Body of pancreas (tissue), 4 donors: ENCODE measurements at regions not wholly inside any gene's neighbourhood (a gene's known extent, or its start where the extent isn't known, plus 50 kb on each side); places are given as distances from the start of the nearest gene placed in this dataset.
"Not testable (repeated sequence)": the region's sequence is repeated elsewhere in the genome, so short reads cannot be mapped to it uniquely, and the experiment has no call there.

ENCODE experiments used
- ATAC-seq: fragments of 150-250 bp; one replicate; pipeline ENCODE4 v1.9.1; 2016
- DNase-seq, 4 donors: peaks; one replicate each; pipeline ENCODE4 v3.0.0-alpha.2; 2019
- H3K27ac ChIP-seq, 4 donors: fragments of 200-600 bp; sonication (generic); 1 replicate in 3 of 4; 2 replicates in 1 of 4; pipeline versions ENCODE4 v1.5.1 to v1.6.1; 2016 to 2019; ENCODE audit warnings: mild to moderate bottlenecking in 1 of 4, mixed read lengths in 1 of 4, moderate library complexity in 1 of 4
- H3K27me3 ChIP-seq, 2 donors: fragments of 200-600 bp; sonication (generic); one replicate each; pipeline ENCODE4 v1.6.0; 2016; ENCODE audit warnings: mild to moderate bottlenecking in 1 of 2
- H3K36me3 ChIP-seq, 2 donors: fragments of 200-600 bp; sonication (generic); replicated peaks in 1 of 2; 2 replicates each; pipeline ENCODE4 v1.5.1; 2016; ENCODE audit warnings: low read depth in 2 of 2; ENCODE audit not compliant: insufficient read depth in 1 of 2
- H3K4me1 ChIP-seq: fragments of 200-600 bp; sonication (generic); one replicate; pipeline ENCODE4 v1.6.0; 2016
- H3K4me3 ChIP-seq, 2 donors: fragments of 200-600 bp; sonication (generic); 1 replicate in 1 of 2; 2 replicates in 1 of 2; pipeline ENCODE4 v1.5.1; 2016 to 2019
- H3K9me3 ChIP-seq, 3 donors: fragments of 200-600 bp; sonication (generic); 1 replicate in 2 of 3; 2 replicates in 1 of 3; pipeline ENCODE4 v1.5.1; 2016
- POLR2A ChIP-seq, 3 donors: fragments of 450-650 bp; IDR thresholded peaks; one replicate each; pipeline ENCODE4 v1.6.1; 2016; ENCODE audit warnings: antibody characterized with exemption in 3 of 3, mild to moderate bottlenecking in 2 of 3
- WGBS, 2 donors: methylation state at CpG; one replicate each; pipeline ENCODE4 v1.1.5; 2017; 5-methylcytosine and 5-hydroxymethylcytosine counted together
- intact Hi-C: fragments of 100-400 bp; cut with DNase I; formaldehyde crosslinking; loops from one replicate; pipeline ENCODE4 v1.15.1; 2023
- TF ChIP-seq, protein P1 (sequence below), 7 experiments: fragments of 450-650 bp in 4 of 7; fragments of 200-600 bp in 3 of 7; sonication (generic) in 3 of 7; IDR thresholded peaks; one replicate each; pipeline ENCODE4 v1.5.1; 2016 to 2019; ENCODE audit warnings: antibody characterized with exemption in 7 of 7

DNA sequence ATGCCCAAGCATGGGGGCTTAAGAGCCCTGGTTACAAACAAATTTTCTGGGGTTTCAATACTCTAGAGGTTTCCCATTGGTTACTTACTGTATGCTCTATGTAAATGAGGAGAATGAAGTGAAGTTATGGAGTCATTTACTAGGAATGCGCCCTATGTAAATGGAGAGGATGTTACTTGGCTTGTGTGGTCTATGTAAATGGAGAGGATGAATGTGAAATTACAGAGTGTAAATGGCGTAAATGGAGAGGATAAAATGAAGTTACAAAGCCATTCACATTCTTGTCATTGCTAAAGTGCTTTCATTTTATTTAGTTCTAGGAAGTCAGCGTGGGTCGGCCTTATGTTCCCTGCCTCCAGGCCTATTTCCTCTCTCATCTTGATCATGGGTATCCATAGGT, 810.5 kb upstream of the ADGRL3 start:
- 74 to 75% methylated on average over 4 of the region's 4 CpGs for WGBS, 2 donors
- H3K9me3 ChIP-seq: no peaks in the 10 kb centered on the region
- H3K4me3 ChIP-seq: no peak overlapping the region

DNA sequence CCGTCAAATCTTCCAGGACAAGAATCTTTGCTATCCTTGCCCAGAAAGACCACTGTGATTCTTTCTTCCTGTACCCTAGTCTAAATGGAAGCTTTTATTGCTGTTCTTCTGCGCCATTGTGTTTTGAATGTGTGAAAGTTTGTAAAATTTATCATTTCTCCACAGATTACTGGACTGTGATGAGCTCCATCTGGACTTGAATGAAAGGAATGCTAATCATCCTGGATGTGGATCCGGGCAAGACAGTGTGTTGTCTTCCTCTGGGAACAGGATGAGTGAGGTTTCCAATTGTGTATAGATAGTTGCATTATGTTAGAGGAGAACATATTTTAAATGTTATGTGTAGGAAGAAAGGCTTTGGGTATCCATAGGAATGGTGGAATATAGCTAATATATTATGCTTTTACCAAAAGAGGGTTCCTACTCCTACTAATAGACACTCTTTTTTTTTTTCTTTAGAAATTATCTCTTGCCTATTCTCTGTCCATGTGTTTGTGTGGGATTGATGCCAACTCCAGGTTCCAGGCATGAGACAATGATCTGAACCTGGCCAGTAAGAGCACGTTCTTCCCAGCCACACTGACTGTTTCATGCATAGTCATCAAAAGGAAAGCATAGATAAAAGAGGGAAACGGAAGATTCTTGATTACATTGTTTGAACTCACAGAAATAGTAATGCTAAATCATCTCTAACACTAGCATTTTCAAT, 803.6 kb upstream of the ADGRL3 start:
- Histone ChIP-seq H3K27me3 (no peaks in the 10 kb centered on the region), H3K4me3 (no peak overlapping the region), H3K4me1 (no peaks in the 10 kb centered on the region), H3K9me3 (no peaks in the 10 kb centered on the region), H3K36me3 (no peaks in the 10 kb centered on the region), H3K27ac (no peak overlapping the region)
- TF ChIP-seq, protein P1, sequence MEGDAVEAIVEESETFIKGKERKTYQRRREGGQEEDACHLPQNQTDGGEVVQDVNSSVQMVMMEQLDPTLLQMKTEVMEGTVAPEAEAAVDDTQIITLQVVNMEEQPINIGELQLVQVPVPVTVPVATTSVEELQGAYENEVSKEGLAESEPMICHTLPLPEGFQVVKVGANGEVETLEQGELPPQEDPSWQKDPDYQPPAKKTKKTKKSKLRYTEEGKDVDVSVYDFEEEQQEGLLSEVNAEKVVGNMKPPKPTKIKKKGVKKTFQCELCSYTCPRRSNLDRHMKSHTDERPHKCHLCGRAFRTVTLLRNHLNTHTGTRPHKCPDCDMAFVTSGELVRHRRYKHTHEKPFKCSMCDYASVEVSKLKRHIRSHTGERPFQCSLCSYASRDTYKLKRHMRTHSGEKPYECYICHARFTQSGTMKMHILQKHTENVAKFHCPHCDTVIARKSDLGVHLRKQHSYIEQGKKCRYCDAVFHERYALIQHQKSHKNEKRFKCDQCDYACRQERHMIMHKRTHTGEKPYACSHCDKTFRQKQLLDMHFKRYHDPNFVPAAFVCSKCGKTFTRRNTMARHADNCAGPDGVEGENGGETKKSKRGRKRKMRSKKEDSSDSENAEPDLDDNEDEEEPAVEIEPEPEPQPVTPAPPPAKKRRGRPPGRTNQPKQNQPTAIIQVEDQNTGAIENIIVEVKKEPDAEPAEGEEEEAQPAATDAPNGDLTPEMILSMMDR (IDR thresholded peaks at IDR 0.05): no peak
- TF ChIP-seq POLR2A (IDR thresholded peaks at IDR 0.05): no peak
- WGBS, 2 donors: 48 to 52% methylated on average over 5 of the region's 5 CpGs
- DNase-seq: no peak
- no peak for ATAC-seq
- intact Hi-C loops: no loop called here

More for the DNA sequence above, 810.5 kb upstream of the ADGRL3 start:
- DNase-seq: no peak
- Histone ChIP-seq H3K4me1 (no peaks in the 10 kb centered on the region), H3K27me3 (no peaks in the 10 kb centered on the region), H3K36me3 (no peaks in the 10 kb centered on the region), H3K27ac (no peak overlapping the region)
- TF ChIP-seq, protein P1 (IDR thresholded peaks at IDR 0.05): no peak
- no peak for TF ChIP-seq POLR2A (IDR thresholded peaks at IDR 0.05)
- intact Hi-C loops: no loop called here
- no peak for ATAC-seq

DNA sequence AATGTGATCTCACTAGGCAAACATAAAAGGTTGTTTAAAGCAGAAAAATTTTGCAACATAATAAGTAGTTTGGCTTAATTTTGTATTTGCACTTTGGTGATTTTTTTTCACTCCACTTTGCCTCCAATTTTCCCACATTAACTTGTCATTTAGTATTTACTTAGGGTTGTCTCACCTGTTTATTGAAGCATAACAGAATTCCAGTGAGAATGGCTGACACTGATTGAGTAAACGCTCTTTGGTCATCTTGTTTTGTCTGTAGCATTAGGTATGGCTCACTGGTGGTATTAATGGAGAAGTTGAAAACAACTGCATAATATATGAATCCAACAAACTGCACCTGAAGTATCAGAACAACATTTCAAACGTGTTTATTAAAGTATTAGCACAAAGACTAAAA, 799.5 kb upstream of the ADGRL3 start:
- Histone ChIP-seq H3K4me1 (no peaks in the 10 kb centered on the region), H3K27ac (no peak overlapping the region), H3K36me3 (no peaks in the 10 kb centered on the region), H3K27me3 (no peaks in the 10 kb centered on the region), H3K9me3 (no peaks in the 10 kb centered on the region), H3K4me3 (no peak overlapping the region)
- DNase-seq (no peak), ATAC-seq (no peak)
- 25 to 52% methylated on average over 2 of the region's 2 CpGs for WGBS, 2 donors
- TF ChIP-seq, protein P1 (IDR thresholded peaks at IDR 0.05): no peak
- no peak for TF ChIP-seq POLR2A (IDR thresholded peaks at IDR 0.05)
- intact Hi-C loops: no loop called here

DNA sequence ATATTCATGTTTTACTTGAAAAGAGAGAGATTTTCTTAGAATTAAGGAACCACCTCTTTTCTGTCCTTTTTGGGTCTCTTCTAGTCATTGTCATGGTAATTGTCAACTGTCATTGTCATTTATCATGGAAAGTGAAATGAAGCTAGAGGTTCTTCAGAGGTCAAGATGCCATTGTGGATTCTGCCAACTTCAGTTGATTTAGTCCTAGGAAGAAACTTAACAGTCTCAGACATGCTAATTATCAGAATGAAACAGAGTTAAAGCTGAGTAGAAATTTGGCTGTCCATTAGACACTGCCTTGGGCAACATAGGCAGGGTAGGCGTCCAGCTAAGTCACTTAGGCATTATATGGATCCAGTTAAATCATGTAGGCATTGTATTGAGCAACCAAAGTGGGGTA, 796.1 kb upstream of the ADGRL3 start:
- DNase-seq: no peak
- 0% methylated on average over 1 of the region's 1 CpG for WGBS, 2 donors
- no peak for TF ChIP-seq POLR2A (IDR thresholded peaks at IDR 0.05)
- TF ChIP-seq, protein P1 (IDR thresholded peaks at IDR 0.05): no peak
- no peak for ATAC-seq
- no peak overlapping the region for H3K4me3 ChIP-seq
- H3K36me3 ChIP-seq: no peaks in the 10 kb centered on the region
- no peaks in the 10 kb centered on the region for H3K27me3 ChIP-seq
- H3K9me3 ChIP-seq: no peaks in the 10 kb centered on the region
- no peak overlapping the region for H3K27ac ChIP-seq
- H3K4me1 ChIP-seq: no peaks in the 10 kb centered on the region
- intact Hi-C loops: no loop called here

DNA sequence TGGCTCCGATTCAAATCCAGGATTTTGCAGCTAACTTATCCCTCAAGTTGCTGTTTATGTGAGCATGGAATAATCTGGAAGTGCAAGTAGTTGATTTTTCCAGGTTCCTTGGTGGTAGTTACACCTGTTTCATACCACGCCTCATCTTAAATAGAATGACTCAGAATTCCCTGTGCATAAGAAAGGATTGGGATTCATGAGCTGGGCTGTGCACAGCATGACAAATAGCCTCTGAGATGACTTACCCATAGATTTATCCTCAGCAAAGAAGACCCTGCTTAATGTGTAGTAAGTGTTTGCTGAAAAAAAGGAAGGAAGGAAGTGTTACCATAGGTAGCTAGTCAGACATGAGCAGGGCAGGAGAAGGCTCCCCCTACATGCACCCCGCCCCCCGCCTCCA, 777.7 kb upstream of the ADGRL3 start:
- 33 to 50% methylated on average over 4 of the region's 4 CpGs for WGBS, 2 donors

DNA sequence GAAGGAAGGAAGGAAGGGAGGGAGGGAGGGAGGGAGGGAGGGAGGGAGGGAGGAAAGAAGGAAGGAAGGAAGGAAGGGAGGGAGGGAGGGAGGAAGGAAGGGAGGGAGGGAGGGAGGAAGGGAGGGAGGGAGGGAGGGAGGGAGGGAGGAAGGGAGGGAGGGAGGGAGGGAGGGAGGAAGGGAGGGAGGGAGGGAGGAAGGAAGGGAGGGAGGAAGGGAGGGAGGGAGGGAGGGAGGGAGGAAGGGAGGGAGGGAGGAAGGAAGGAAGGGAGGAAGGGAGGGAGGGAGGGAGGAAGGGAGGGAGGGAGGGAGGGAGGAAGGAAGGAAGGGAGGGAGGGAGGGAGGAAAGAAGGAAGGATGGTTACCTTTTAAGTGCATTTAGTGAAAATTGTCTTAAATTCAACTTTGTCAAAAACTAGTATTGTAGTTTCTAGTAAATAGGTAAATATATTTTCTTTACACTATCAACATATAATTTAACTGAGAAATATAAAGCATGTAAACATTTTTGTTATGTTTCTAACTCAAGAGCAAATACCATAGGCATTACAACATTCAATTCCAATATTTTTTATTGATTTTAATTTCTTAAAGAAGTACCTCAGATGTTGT, 776.4 kb upstream of the ADGRL3 start:
- H3K27me3 ChIP-seq, H3K27ac ChIP-seq, H3K4me1 ChIP-seq, DNase-seq, H3K4me3 ChIP-seq, ATAC-seq, intact Hi-C loops, H3K36me3 ChIP-seq, H3K9me3 ChIP-seq: not testable (repeated sequence)

More for the DNA sequence above, 777.7 kb upstream of the ADGRL3 start:
- H3K27ac ChIP-seq: no peak overlapping the region
- H3K4me3 ChIP-seq: no peak overlapping the region
- DNase-seq (no peak), ATAC-seq (no peak)
- no peak for TF ChIP-seq POLR2A (IDR thresholded peaks at IDR 0.05)
- TF ChIP-seq, protein P1 (IDR thresholded peaks at IDR 0.05): no peak
- H3K27me3 ChIP-seq: no peaks in the 10 kb centered on the region
- intact Hi-C loops: no loop called here
- no peaks in the 10 kb centered on the region for H3K4me1 ChIP-seq
- no peaks in the 10 kb centered on the region for H3K9me3 ChIP-seq
- no peaks in the 10 kb centered on the region for H3K36me3 ChIP-seq
